HG03039 (cell line): ENCODE measurements at regions not wholly inside any gene's neighbourhood (a gene's known extent, or its start where the extent isn't known, plus 50 kb on each side); places are given as distances from the start of the nearest gene placed in this dataset.

ENCODE experiments used
- ATAC-seq: cut with Tn5 transposase; IDR thresholded peaks from one replicate; pipeline ENCODE4 v1.9.1; 2021; ENCODE audit warnings: mild to moderate bottlenecking, moderate library complexity; ENCODE audit not compliant: unreplicated experiment

DNA sequence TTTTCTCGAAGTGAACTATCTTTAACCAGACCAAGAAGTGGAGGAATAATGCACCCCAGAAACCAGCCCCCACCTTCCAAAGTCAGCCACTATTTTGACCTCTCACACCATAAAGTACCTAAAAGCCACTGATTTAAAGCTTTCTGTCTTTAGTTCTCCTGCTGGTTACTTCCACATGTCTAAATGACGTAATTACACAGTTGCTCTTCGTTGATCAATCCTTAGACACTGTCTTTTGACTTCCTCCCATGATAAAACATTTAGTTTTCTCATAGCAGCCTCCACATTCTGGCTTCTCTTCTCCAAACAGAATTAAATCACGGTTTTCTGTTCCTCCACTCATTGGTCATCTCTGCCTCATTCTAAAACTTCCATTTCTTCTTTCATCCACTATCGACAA is 294.4 kb upstream of the N4BP1 start:
- no peak for ATAC-seq

DNA sequence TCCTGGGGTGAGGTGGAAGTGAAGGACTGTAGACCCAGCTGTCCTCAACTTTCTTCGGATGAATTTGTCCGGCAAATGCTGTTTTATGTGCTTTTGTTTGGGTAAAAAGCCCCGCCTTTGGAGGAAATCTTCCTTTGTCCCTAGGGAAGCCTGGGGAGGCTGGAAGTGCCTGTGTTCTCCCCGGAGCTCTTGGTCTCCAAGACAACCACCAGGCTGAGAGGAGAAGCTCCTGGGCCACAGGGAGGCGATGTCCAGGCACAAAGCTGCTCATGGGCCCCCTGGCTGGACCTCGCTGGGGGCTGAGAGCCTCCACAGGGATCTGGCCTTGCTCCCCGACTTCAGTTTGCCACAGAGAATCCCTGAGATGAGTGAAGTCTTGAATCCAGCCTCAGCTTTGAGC is 293.1 kb upstream of the N4BP1 start:
- ATAC-seq, result no peak

GRCh38 chr16:48901712-48902374 is 291.9 kb upstream of the N4BP1 start:
- ATAC-seq, result no peak

- no peak for ATAC-seq
Observed at GRCh38 chr16:48899500-48899899, 289.5 kb upstream of the N4BP1 start.

DNA sequence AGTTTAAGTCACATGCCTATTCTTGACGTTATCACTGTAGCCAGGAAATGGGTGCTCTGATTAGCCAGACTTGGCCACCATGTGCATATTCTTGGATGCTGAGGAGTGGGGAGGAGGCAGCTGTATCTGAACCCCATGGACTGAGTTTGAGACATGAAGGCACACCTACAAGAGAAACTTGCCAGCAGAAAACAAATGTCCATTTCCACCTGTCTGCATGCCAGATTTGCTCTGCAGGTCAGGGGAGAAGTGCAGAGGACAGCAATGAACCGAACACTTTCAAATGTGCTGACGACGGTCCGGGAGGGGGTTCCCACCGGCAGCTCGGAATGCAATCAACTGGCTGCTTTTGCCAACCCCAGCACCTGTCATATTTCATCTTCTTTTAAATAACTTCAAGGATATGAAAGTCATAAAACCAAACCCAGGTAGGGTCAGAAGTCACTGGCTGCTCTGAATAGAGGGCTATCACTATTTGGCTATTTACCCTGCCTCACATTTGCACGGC is 287.8 kb upstream of the N4BP1 start:
- no peak for ATAC-seq

DNA sequence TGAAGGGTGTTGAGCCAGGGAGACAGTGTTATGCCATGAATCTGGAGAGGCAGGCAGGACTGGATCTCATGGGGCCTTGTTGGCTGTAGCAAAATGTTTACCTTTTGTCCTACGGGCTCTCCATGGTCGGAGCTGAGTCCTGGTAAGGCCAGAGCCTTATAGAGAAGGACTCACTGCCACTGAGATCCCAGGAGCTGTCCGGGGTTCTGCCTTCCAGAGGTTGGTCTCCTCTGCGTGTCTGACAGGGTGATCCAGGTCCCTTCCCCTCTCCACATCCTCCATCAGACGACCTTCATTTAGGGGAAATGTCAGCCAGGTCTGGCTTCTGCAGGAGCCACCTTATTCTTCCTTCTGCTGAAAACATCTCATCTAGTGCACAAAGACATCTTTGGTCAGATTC is 285.2 kb upstream of the N4BP1 start:
- ATAC-seq, result no peak

DNA sequence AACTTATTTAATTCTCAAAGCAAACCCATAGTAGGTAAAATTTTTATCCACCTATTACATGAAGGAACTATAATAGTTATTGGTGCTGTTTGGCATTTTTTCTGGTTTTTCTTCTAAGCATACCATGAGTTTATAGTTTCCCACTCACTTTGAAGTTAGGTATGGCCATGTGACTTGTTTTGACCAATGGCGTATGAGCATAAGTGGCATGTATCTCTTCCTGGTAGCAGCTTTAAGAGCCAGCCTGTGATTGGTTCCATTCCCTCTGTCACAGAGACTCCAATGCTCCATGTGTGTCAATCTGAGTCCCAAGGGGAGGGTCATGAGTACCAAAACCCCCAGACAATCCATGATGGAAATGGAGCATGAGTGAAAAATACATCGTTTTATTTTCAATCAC is 282.9 kb upstream of the N4BP1 start:
- ATAC-seq, result no peak

GRCh38 chr16:48887646-48888210 is 277.7 kb upstream of the N4BP1 start:
- ATAC-seq, result no peak

GRCh38 chr16:48885471-48885870 is 275.5 kb upstream of the N4BP1 start:
- no peak for ATAC-seq

DNA sequence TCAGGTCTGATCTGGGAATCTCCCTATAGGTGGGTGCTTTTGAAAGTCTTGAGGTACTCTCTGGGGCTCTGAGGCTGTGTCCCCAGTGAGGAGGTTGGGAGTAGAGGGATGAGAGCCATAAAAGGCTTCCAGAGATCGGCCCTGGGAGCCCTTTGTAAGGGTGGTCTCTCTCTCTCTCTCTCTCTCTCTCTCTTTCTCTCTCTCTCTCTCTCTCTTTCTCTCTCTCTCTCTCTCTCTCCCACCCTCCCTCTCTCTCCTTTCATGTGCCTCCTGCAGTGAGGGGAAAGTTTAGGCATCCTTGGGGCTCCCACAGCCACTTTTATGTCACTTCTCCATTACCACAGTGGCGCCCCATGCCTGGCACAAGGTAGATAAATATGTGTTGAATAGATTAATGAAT is 271.3 kb upstream of the N4BP1 start:
- ATAC-seq, result no peak

GRCh38 chr16:48879223-48880122 is 269.5 kb upstream of the N4BP1 start:
- ATAC-seq, result no peak

GRCh38 chr16:48877946-48878345 is 268.0 kb upstream of the N4BP1 start:
- no peak for ATAC-seq

DNA sequence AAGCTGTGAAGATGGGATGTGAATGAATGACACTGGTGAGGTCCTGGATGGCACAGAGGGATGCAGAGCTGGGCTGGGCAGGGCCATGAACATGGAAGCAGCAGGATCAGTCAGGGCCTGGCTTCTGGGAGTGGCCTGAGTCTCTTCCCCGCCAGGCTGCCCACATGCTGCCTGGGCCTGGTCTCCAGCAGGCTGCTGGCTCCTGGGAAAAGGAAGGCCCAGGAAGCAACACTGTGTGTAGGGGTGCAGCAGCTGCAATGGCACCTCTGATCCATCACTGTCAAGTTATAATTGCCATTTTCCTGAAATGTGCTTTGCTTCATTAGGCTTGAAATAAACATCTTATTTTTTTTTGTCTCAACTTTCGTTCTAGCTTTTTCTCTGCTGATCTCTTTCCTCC is 260.2 kb upstream of the N4BP1 start:
- no peak for ATAC-seq

- ATAC-seq, result no peak
Observed at GRCh38 chr16:48865520-48865919, 255.5 kb upstream of the N4BP1 start.

DNA sequence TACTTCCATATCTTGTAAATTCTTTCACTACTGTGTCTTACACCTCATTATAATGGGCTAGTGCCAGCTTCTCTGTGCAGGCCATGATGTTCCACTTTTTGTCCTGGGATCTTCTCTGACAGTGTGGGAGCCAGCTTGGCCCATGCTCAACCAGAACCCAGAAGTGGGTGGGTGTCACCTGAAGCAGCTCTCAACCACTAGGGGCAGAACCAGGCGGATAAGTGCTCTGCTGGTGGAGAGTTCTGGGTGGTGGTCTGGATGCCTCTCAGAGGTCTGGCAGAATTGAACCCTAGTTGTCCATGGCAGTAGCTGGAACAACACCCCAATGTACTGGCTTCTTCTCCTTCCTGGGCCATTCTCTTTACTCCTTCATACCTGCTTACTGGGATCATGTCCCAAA is 254.1 kb upstream of the N4BP1 start:
- ATAC-seq, result no peak

GRCh38 chr16:48862087-48862532 is 252.1 kb upstream of the N4BP1 start:
- ATAC-seq, result no peak

DNA sequence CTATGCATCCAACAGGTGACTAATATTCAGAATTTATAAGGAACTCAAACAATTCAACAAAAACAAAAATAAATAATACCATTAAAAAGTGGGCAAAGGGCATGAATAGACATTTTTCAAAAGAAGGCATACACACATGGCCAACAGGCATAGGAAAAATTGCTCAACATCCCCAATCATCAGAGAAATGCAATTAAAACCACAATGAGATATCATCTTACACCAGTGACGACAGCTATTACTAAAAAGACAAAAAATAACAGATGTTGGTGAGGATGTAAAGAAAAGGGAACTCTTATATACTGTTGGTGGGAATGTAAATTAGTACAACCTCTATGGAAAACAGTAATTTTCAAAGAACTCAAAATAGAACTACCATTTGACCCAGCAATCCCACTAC is 250.4 kb upstream of the N4BP1 start:
- ATAC-seq, result no peak

DNA sequence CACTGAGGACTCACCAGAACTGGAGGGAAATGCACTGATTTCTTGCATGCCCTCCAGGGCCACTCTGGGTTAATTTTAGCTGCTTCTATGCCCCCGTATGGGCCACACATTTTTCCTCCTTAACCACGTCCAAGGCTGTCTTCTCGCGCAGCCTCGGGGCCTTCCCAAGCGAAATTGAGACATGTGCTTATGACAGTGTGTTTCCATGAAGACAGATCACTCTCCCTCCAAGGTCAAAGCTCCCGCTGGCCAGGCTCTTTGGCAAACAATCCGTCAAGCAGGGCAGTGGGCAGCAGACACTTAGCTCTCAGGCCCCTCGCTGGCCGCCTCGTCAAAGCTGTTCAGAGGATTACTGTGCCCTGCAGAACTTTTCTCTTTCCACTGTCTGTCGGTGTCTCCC is 243.0 kb upstream of the N4BP1 start:
- no peak for ATAC-seq

- ATAC-seq, result no peak
Observed at GRCh38 chr16:48852458-48852857, 242.5 kb upstream of the N4BP1 start.

- ATAC-seq, result no peak
Observed at GRCh38 chr16:48850097-48850770, 240.3 kb upstream of the N4BP1 start.

DNA sequence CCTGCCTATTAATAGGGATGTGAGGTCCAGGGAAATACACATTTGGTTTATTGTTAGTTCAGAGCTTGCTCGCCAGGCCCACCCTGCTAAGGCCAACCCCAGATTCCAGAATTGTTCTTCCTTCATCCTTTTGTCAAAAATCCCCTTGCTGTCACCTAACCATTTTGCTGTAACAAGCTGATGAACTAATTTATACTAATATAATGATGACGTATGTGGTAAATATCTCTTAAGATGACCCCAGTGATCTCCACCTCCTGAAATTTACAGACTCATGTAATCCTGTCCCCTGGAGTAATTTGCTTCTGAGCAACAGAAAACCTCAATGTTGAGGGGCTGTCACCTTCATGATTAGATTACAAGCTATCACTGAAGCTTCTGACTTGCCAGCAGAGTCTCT is 236.3 kb upstream of the N4BP1 start:
- no peak for ATAC-seq
